ENCODE measurements at regions not wholly inside any gene's neighbourhood (a gene's known extent, or its start where the extent isn't known, plus 50 kb on each side); places are given as distances from the start of the nearest gene placed in this dataset.
"Not testable (repeated sequence)": the region's sequence is repeated elsewhere in the genome, so short reads cannot be mapped to it uniquely, and the experiment has no call there.

GRCh38 chr12:25801734-25802133 is 156.7 kb upstream of the RASSF8 start:
- DNase-seq, result no peak
- Mint-ChIP-seq H3K4me1 (no peaks in the 10 kb centered on the region), H3K36me3 (no peaks in the 10 kb centered on the region), H3K27ac (no peak overlapping the region), H3K27me3 (no peaks in the 10 kb centered on the region), H3K9me3 (peaks cover 0 to 3% (median 0%) of the 10 kb centered on the region in 7 donors), H3K4me3 (no peak overlapping the region)
- ATAC-seq (ENCODE audit: low read depth in 2 of 2), result no peak

- Mint-ChIP-seq H3K27ac (no peak overlapping the region), H3K36me3 (no peaks in the 10 kb centered on the region), H3K4me3 (no peak overlapping the region), H3K9me3 (peaks cover 0 to 3% (median 0%) of the 10 kb centered on the region in 7 donors), H3K27me3 (no peaks in the 10 kb centered on the region), H3K4me1 (no peaks in the 10 kb centered on the region)
- ATAC-seq (ENCODE audit: low read depth in 2 of 2) (no peak), DNase-seq (no peak)
Observed at GRCh38 chr12:25802143-25802542, 156.3 kb upstream of the RASSF8 start.

GRCh38 chr12:25803029-25803664 is 155.3 kb upstream of the RASSF8 start:
- H3K27ac Mint-ChIP-seq, H3K4me3 Mint-ChIP-seq, DNase-seq, H3K36me3 Mint-ChIP-seq, H3K9me3 Mint-ChIP-seq, H3K4me1 Mint-ChIP-seq, H3K27me3 Mint-ChIP-seq: not testable (repeated sequence)
- peak; percentile 50 to 53 for ATAC-seq (ENCODE audit: low read depth in 2 of 2)

GRCh38 chr12:25804286-25804685 is 154.2 kb upstream of the RASSF8 start:
- H3K4me3 Mint-ChIP-seq; ATAC-seq (ENCODE audit: low read depth in 2 of 2); DNase-seq; H3K4me1 Mint-ChIP-seq; H3K36me3 Mint-ChIP-seq; H3K27me3 Mint-ChIP-seq; H3K27ac Mint-ChIP-seq: not testable (repeated sequence)
- peaks cover 0 to 10% (median 8%) of the 10 kb centered on the region in 7 donors for H3K9me3 Mint-ChIP-seq

- peaks cover 0 to 9% of the 10 kb centered on the region in 2 donors for H3K36me3 Mint-ChIP-seq
- H3K27me3 Mint-ChIP-seq, result peaks cover 0 to 9% (median 4%) of the 10 kb centered on the region in 3 donors
- H3K4me1 Mint-ChIP-seq, result no peaks in the 10 kb centered on the region
- peak overlapping the region in 1 of 6 donors; percentile 36 for H3K27ac Mint-ChIP-seq
- ATAC-seq (ENCODE audit: low read depth in 2 of 2) (no peak), DNase-seq (no peak)
- H3K9me3 Mint-ChIP-seq, result peaks cover 0 to 21% (median 12%) of the 10 kb centered on the region in 7 donors
- H3K4me3 Mint-ChIP-seq, result no peak overlapping the region
Observed at GRCh38 chr12:25806271-25806670, 152.2 kb upstream of the RASSF8 start.

- H3K27me3 Mint-ChIP-seq, result peaks cover 0 to 9% (median 4%) of the 10 kb centered on the region in 3 donors
- H3K27ac Mint-ChIP-seq, result no peak overlapping the region
- peaks cover 0 to 21% (median 12%) of the 10 kb centered on the region in 7 donors for H3K9me3 Mint-ChIP-seq
- no peak for DNase-seq
- peaks cover 0 to 9% of the 10 kb centered on the region in 2 donors for H3K36me3 Mint-ChIP-seq
- no peak overlapping the region for H3K4me3 Mint-ChIP-seq
- no peaks in the 10 kb centered on the region for H3K4me1 Mint-ChIP-seq
- ATAC-seq (ENCODE audit: low read depth in 2 of 2), result no peak
Observed at GRCh38 chr12:25808604-25809003, 149.9 kb upstream of the RASSF8 start.

GRCh38 chr12:25810683-25811082 is 147.8 kb upstream of the RASSF8 start:
- Mint-ChIP-seq H3K4me1 (no peaks in the 10 kb centered on the region), H3K9me3 (peaks cover 0 to 21% (median 12%) of the 10 kb centered on the region in 7 donors), H3K27ac (no peak overlapping the region), H3K36me3 (peaks cover 0 to 9% of the 10 kb centered on the region in 2 donors), H3K4me3 (no peak overlapping the region), H3K27me3 (peaks cover 0 to 9% (median 4%) of the 10 kb centered on the region in 3 donors)
- DNase-seq (no peak), ATAC-seq (ENCODE audit: low read depth in 2 of 2) (no peak)

- Mint-ChIP-seq H3K27ac (no peak overlapping the region), H3K9me3 (peaks cover 0 to 21% (median 12%) of the 10 kb centered on the region in 7 donors), H3K4me1 (no peaks in the 10 kb centered on the region), H3K27me3 (peaks cover 0 to 9% (median 4%) of the 10 kb centered on the region in 3 donors), H3K4me3 (no peak overlapping the region), H3K36me3 (peaks cover 0 to 9% of the 10 kb centered on the region in 2 donors)
- ATAC-seq (ENCODE audit: low read depth in 2 of 2) (no peak), DNase-seq (no peak)
Observed at GRCh38 chr12:25811656-25812126, 146.8 kb upstream of the RASSF8 start.

- H3K9me3 Mint-ChIP-seq, result peaks cover 0 to 21% (median 12%) of the 10 kb centered on the region in 7 donors
- H3K36me3 Mint-ChIP-seq, result peaks cover 0 to 9% of the 10 kb centered on the region in 2 donors
- H3K27me3 Mint-ChIP-seq, result peaks cover 0 to 8% (median 4%) of the 10 kb centered on the region in 3 donors
- no peak overlapping the region for H3K27ac Mint-ChIP-seq
- no peaks in the 10 kb centered on the region for H3K4me1 Mint-ChIP-seq
- no peak overlapping the region for H3K4me3 Mint-ChIP-seq
- no peak for DNase-seq
- no peak for ATAC-seq (ENCODE audit: low read depth in 2 of 2)
Observed at GRCh38 chr12:25812295-25812694, 146.2 kb upstream of the RASSF8 start.

GRCh38 chr12:25813843-25814242 is 144.6 kb upstream of the RASSF8 start:
- H3K9me3 Mint-ChIP-seq, result peaks cover 0 to 14% (median 9%) of the 10 kb centered on the region in 7 donors
- H3K27me3 Mint-ChIP-seq, result no peaks in the 10 kb centered on the region
- DNase-seq (no peak), ATAC-seq (ENCODE audit: low read depth in 2 of 2) (no peak)
- H3K4me3 Mint-ChIP-seq, result no peak overlapping the region
- H3K36me3 Mint-ChIP-seq, result no peaks in the 10 kb centered on the region
- no peaks in the 10 kb centered on the region for H3K4me1 Mint-ChIP-seq
- H3K27ac Mint-ChIP-seq, result no peak overlapping the region

GRCh38 chr12:25816637-25817036 is 141.8 kb upstream of the RASSF8 start:
- no peaks in the 10 kb centered on the region for H3K36me3 Mint-ChIP-seq
- H3K27ac Mint-ChIP-seq, result no peak overlapping the region
- no peaks in the 10 kb centered on the region for H3K27me3 Mint-ChIP-seq
- no peak overlapping the region for H3K4me3 Mint-ChIP-seq
- H3K9me3 Mint-ChIP-seq, result no peaks in the 10 kb centered on the region
- ATAC-seq (ENCODE audit: low read depth in 2 of 2) (no peak), DNase-seq (no peak)
- H3K4me1 Mint-ChIP-seq, result no peaks in the 10 kb centered on the region

- Mint-ChIP-seq H3K4me3 (no peak overlapping the region), H3K9me3 (peaks cover 0 to 5% (median 0%) of the 10 kb centered on the region in 7 donors), H3K27ac (no peak overlapping the region), H3K27me3 (peaks cover 0 to 1% (median 0%) of the 10 kb centered on the region in 3 donors), H3K36me3 (no peaks in the 10 kb centered on the region), H3K4me1 (no peaks in the 10 kb centered on the region)
- DNase-seq (no peak), ATAC-seq (ENCODE audit: low read depth in 2 of 2) (no peak)
Observed at GRCh38 chr12:25817166-25817565, 141.3 kb upstream of the RASSF8 start.

- DNase-seq (no peak), ATAC-seq (ENCODE audit: low read depth in 2 of 2) (no peak)
- Mint-ChIP-seq H3K4me3 (no peak overlapping the region), H3K4me1 (no peaks in the 10 kb centered on the region), H3K27me3 (peaks cover 0 to 5% (median 0%) of the 10 kb centered on the region in 3 donors), H3K9me3 (peaks cover 0 to 5% (median 0%) of the 10 kb centered on the region in 7 donors), H3K27ac (no peak overlapping the region), H3K36me3 (no peaks in the 10 kb centered on the region)
Observed at GRCh38 chr12:25818596-25819390, 139.7 kb upstream of the RASSF8 start.

- H3K4me3 Mint-ChIP-seq, result no peak overlapping the region
- peaks cover 0 to 5% (median 0%) of the 10 kb centered on the region in 7 donors for H3K9me3 Mint-ChIP-seq
- H3K4me1 Mint-ChIP-seq, result no peaks in the 10 kb centered on the region
- DNase-seq (no peak), ATAC-seq (ENCODE audit: low read depth in 2 of 2) (no peak)
- H3K27me3 Mint-ChIP-seq, result peaks cover 0 to 5% (median 0%) of the 10 kb centered on the region in 3 donors
- no peak overlapping the region for H3K27ac Mint-ChIP-seq
- no peaks in the 10 kb centered on the region for H3K36me3 Mint-ChIP-seq
Observed at GRCh38 chr12:25819691-25820090, 138.8 kb upstream of the RASSF8 start.
